ENCODE measurements at regions not wholly inside any gene's neighbourhood (a gene's known extent, or its start where the extent isn't known, plus 50 kb on each side); places are given as distances from the start of the nearest gene placed in this dataset.

GRCh38 chr14:101031721-101032120, 128.2 kb upstream of the RTL1 start:
- no peak for TF ChIP-seq CTCF (IDR thresholded peaks at IDR 0.05)
- TF ChIP-seq POLR2AphosphoS5 (IDR thresholded peaks at IDR 0.05; ENCODE audit: insufficient read depth in 1 of 2, low read depth in 1 of 2): no peak

Data from vagina (tissue), 2 donors.